Transverse colon (tissue), 4 donors: ENCODE measurements at regions not wholly inside any gene's neighbourhood (a gene's known extent, or its start where the extent isn't known, plus 50 kb on each side); places are given as distances from the start of the nearest gene placed in this dataset.

Experiments used
- DNase-seq: peaks from one replicate; pipeline ENCODE4 v3.0.0-alpha.2; 2019
- H3K27ac ChIP-seq, 4 donors: fragments of 200-600 bp; sonication (generic); 2 replicates each; pipeline ENCODE4 v1.5.1; 2016 to 2018; ENCODE audit warnings: inconsistent platforms in 4 of 4
- H3K27me3 ChIP-seq: fragments of 200-600 bp; sonication (generic); 2 replicates; pipeline ENCODE4 v1.5.1; 2017; ENCODE audit warnings: inconsistent platforms
- H3K36me3 ChIP-seq, 4 donors: fragments of 200-600 bp; sonication (generic); 2 replicates each; pipeline ENCODE4 v1.5.1; 2017 to 2019; ENCODE audit warnings: inconsistent platforms in 4 of 4
- H3K4me1 ChIP-seq, 4 donors: fragments of 200-600 bp; sonication (generic); 2 replicates each; pipeline ENCODE4 v1.5.1; 2017 to 2020; ENCODE audit warnings: inconsistent platforms in 4 of 4
- H3K4me3 ChIP-seq, 4 donors: fragments of 200-600 bp; sonication (generic); 1 replicate in 1 of 4; 2 replicates in 3 of 4; pipeline versions ENCODE4 v1.5.1 to v1.6.1; 2017 to 2019; ENCODE audit warnings: inconsistent platforms in 4 of 4
- H3K9me3 ChIP-seq, 2 donors: fragments of 200-600 bp; sonication (generic); 2 replicates each; pipeline ENCODE4 v1.5.1; 2017 to 2019; ENCODE audit warnings: inconsistent platforms in 2 of 2
- CTCF ChIP-seq, 5 experiments: fragments of 200-600 bp in 3 of 5; fragments of 450-650 bp in 2 of 5; sonication (generic) in 3 of 5; IDR thresholded peaks; 1 replicate in 2 of 5; 2 replicates in 3 of 5; pipeline ENCODE4 v1.5.1; 2016 to 2017; ENCODE audit warnings: antibody characterized with exemption in 5 of 5, inconsistent platforms in 3 of 5, mild to moderate bottlenecking in 2 of 5, moderate library complexity in 1 of 5
- EP300 ChIP-seq: sonication (generic); formaldehyde crosslinking; IDR thresholded peaks from one replicate; pipeline ENCODE4 v1.6.1; 2017; ENCODE audit warnings: antibody characterized with exemption, low read depth
- POLR2A ChIP-seq: fragments of 450-650 bp; IDR thresholded peaks from one replicate; pipeline ENCODE4 v1.6.1; 2016; ENCODE audit warnings: antibody characterized with exemption, mild to moderate bottlenecking, moderate library complexity
- POLR2AphosphoS5 ChIP-seq, 3 donors: sonication (generic); formaldehyde crosslinking; IDR thresholded peaks; one replicate each; pipeline ENCODE4 v1.6.1; 2016; ENCODE audit warnings: antibody characterized with exemption in 3 of 3
- WGBS, 2 donors: methylation state at CpG; one replicate each; pipeline ENCODE4 v1.1.5; 2018; ENCODE audit warnings: low coverage in 1 of 2; 5-methylcytosine and 5-hydroxymethylcytosine counted together
- in situ Hi-C, 4 donors: fragments of 200-750 bp; cut with MboI; loops; one replicate each; pipeline versions ENCODE4 v1.15.0 to v1.15.1; 2017; ENCODE audit warnings: low sequenced_read_pairs in 3 of 4, low pct_ligation_motif_present in 1 of 4, low pct_unique_long_range_greater_than_20kb in 1 of 4
- intact Hi-C: fragments of 100-400 bp; cut with DNase I; formaldehyde crosslinking; loops from one replicate; pipeline ENCODE4 v1.15.1; 2023; ENCODE audit warnings: low total_unique reads

- H3K4me1 ChIP-seq, result no peaks in the 10 kb centered on the region
- intact Hi-C loops, result no loop called here
These were observed 1432.1 kb upstream of the GBE1 start for GRCh38 chr3:83193526-83193925.

GRCh38 chr3:83189634-83190033 lies 1428.2 kb upstream of the GBE1 start:
- TF ChIP-seq EP300 (no peak), POLR2A (no peak), CTCF (IDR thresholded peaks at IDR 0.05) (no peak), POLR2AphosphoS5 (IDR thresholded peaks at IDR 0.05) (no peak)
- H3K4me3 ChIP-seq, result no peak overlapping the region
- DNase-seq, result no peak
- H3K27ac ChIP-seq, result no peak overlapping the region
- H3K36me3 ChIP-seq, result no peaks in the 10 kb centered on the region
- H3K27me3 ChIP-seq, result no peaks in the 10 kb centered on the region
- no peaks in the 10 kb centered on the region for H3K4me1 ChIP-seq
- H3K9me3 ChIP-seq, result peaks cover 5 to 6% of the 10 kb centered on the region in 2 donors
- in situ Hi-C loops, result no loop called here
- intact Hi-C loops, result no loop called here

More at GRCh38 chr3:83193526-83193925, 1432.1 kb upstream of the GBE1 start:
- 79 to 80% methylated on average over 1 of the region's 1 CpG for WGBS, 2 donors
- DNase-seq, result no peak
- in situ Hi-C loops, result no loop called here
- Histone ChIP-seq H3K27me3 (no peaks in the 10 kb centered on the region), H3K4me3 (no peak overlapping the region), H3K9me3 (no peaks in the 10 kb centered on the region), H3K27ac (no peak overlapping the region), H3K36me3 (no peaks in the 10 kb centered on the region)
- TF ChIP-seq POLR2AphosphoS5 (IDR thresholded peaks at IDR 0.05) (no peak), POLR2A (no peak), EP300 (no peak), CTCF (IDR thresholded peaks at IDR 0.05) (no peak)

GRCh38 chr3:83169473-83169872 lies 1408.0 kb upstream of the GBE1 start:
- WGBS, 2 donors, result 83 to 85% methylated on average over 1 of the region's 1 CpG
- no peak for DNase-seq
- no peak overlapping the region for H3K27ac ChIP-seq
- in situ Hi-C loops, result no loop called here
- H3K9me3 ChIP-seq, result peaks cover 4 to 7% of the 10 kb centered on the region in 2 donors
- no peaks in the 10 kb centered on the region for H3K4me1 ChIP-seq
- H3K36me3 ChIP-seq, result no peaks in the 10 kb centered on the region
- TF ChIP-seq POLR2A (no peak), EP300 (no peak), POLR2AphosphoS5 (IDR thresholded peaks at IDR 0.05) (no peak), CTCF (IDR thresholded peaks at IDR 0.05) (no peak)
- H3K4me3 ChIP-seq, result no peak overlapping the region
- intact Hi-C loops, result no loop called here
- H3K27me3 ChIP-seq, result no peaks in the 10 kb centered on the region

- Histone ChIP-seq H3K27ac (no peak overlapping the region), H3K4me3 (no peak overlapping the region), H3K4me1 (no peaks in the 10 kb centered on the region), H3K9me3 (no peaks in the 10 kb centered on the region), H3K36me3 (no peaks in the 10 kb centered on the region), H3K27me3 (no peaks in the 10 kb centered on the region)
- no peak for DNase-seq
- WGBS, 2 donors, result 75 to 83% methylated on average over 2 of the region's 2 CpGs
- no peak for TF ChIP-seq POLR2A
- no peak for TF ChIP-seq CTCF (IDR thresholded peaks at IDR 0.05)
- TF ChIP-seq POLR2AphosphoS5 (IDR thresholded peaks at IDR 0.05), result no peak
- TF ChIP-seq EP300, result no peak
- intact Hi-C loops, result no loop called here
- in situ Hi-C loops, result no loop called here
These were observed 1389.5 kb upstream of the GBE1 start for GRCh38 chr3:83150896-83151295.
